MG63 (cell line): ENCODE measurements at regions not wholly inside any gene's neighbourhood (a gene's known extent, or its start where the extent isn't known, plus 50 kb on each side); places are given as distances from the start of the nearest gene placed in this dataset.
"Not testable (repeated sequence)": the region's sequence is repeated elsewhere in the genome, so short reads cannot be mapped to it uniquely, and the experiment has no call there.

Source experiments
- DNase-seq: peaks from one replicate; pipeline ENCODE4 v3.0.0-alpha.2; 2020
- H3K27me3 ChIP-seq: fragments of 250-450 bp; sonication (Bioruptor Pico); 2 replicates; pipeline ENCODE4 v1.5.1; 2020; ENCODE audit warnings: mild to moderate bottlenecking, moderate library complexity
- H3K36me3 ChIP-seq: fragments of 250-450 bp; sonication (Bioruptor Pico); 2 replicates; pipeline ENCODE4 v1.5.1; 2020; ENCODE audit warnings: mild to moderate bottlenecking, moderate library complexity
- H3K4me3 ChIP-seq: fragments of 250-450 bp; sonication (Bioruptor Pico); 2 replicates; pipeline ENCODE4 v1.5.1; 2020; ENCODE audit warnings: mild to moderate bottlenecking, moderate library complexity
- H3K9me3 ChIP-seq: fragments of 250-450 bp; sonication (Bioruptor Pico); 2 replicates; pipeline ENCODE4 v1.5.1; 2020; ENCODE audit warnings: mild to moderate bottlenecking, moderate library complexity

DNA sequence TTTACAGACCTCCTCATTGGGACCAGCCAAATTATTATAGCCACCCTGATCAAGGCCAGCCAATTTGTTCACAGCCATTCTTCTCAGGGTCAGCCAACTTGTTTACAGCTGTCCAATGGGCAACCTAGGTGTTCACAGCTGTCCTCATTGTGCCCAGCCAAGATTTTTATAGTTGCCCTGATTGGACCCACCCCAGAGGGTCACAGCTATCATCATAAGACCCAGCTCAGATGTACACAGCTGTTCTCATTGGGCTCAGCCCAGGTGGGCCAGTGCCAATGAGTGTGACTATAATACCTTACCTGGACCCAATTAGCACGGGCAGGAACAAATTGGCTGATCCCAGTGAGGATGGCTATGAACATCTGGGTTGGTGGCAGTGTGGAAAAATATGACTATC, 1151.8 kb downstream of the UQCRFS1 start:
- Histone ChIP-seq H3K4me3 (no peak overlapping the region), H3K9me3 (no peaks in the 10 kb centered on the region), H3K36me3 (no peaks in the 10 kb centered on the region), H3K27me3 (no peaks in the 10 kb centered on the region)
- no peak for DNase-seq

DNA sequence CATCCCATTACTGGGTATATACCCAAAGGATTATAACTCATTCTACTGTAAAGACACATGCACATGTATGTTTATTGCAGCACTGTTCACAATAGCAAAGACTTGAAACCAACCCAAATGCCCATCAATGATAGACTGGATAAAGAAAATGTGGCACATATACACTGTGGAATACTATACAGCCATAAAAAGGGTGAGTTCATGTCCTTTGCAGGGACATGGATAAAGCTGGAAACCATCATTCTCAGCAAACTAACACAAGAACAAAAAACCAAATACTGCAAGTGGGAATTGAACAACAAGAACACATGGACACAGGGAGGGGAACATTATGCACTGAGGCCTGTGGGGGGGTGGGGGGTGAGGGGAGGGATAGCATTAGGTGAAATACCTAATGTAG, 1155.9 kb downstream of the UQCRFS1 start:
- not testable (repeated sequence) for H3K4me3 ChIP-seq, DNase-seq, H3K27me3 ChIP-seq, H3K9me3 ChIP-seq, H3K36me3 ChIP-seq

DNA sequence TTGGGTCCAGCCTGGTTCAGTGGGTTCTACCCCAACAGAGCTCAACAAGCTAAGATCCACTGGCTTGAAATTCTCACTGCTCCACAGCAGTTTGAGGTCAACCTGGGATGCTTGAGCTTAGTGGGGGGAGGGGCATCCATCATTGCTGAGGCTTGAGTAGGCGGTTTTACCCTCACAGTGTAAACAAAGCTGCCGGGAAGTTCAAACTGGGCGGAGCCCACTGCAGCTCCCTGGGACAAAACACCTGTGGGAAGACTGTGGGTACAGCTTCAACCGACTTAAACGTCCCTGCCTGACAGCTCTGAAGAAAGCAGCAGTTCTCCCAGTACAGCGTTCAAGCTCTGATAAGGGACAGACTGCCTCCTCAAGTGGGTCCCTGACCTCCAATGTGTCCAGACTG, 1161.9 kb downstream of the UQCRFS1 start:
- no peaks in the 10 kb centered on the region for H3K36me3 ChIP-seq
- DNase-seq = no peak
- H3K27me3 ChIP-seq = no peaks in the 10 kb centered on the region
- H3K9me3 ChIP-seq = no peaks in the 10 kb centered on the region
- no peak overlapping the region for H3K4me3 ChIP-seq

DNA sequence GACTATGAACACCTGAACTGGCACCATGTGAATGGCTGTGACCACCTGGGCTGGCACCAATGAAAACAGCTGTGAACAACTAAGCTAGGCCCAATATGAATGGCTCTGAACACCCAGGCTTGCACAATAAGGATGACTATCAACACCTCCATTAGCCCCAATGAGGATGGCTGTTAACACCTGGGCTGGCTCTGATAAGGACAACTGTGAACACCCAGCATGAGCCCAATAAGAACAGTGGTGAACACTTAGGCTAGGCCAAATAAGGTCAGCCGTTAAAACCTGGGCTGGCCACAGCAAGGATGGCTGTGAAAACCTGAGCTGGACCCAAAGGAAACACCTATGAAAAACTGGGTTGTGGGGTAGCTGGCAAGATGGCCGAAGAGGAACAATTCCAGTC, 1163.1 kb downstream of the UQCRFS1 start:
- no peaks in the 10 kb centered on the region for H3K27me3 ChIP-seq
- no peak for DNase-seq
- no peaks in the 10 kb centered on the region for H3K36me3 ChIP-seq
- no peaks in the 10 kb centered on the region for H3K9me3 ChIP-seq
- H3K4me3 ChIP-seq = no peak overlapping the region

DNA sequence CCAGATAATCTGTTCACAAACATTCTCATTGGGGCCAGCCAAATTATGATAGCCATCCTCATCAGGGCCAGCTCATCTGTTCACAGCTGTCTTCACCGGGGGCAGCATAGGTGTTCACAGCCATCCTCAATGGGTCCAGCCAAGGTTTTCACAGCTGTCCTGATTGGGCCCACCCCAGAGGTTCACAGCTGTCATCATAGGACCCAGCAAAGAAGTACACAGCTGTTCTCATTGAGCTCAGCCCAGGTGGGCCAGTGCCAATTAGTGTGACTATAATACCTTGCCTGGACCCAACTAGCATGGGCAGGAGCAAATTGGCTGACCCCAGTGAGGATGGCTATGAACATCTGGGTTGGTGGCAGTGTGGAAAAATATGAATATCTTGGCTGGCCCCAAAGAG, 1166.0 kb downstream of the UQCRFS1 start:
- H3K36me3 ChIP-seq = no peaks in the 10 kb centered on the region
- H3K9me3 ChIP-seq = no peaks in the 10 kb centered on the region
- DNase-seq = no peak
- H3K4me3 ChIP-seq = no peak overlapping the region
- no peaks in the 10 kb centered on the region for H3K27me3 ChIP-seq

DNA sequence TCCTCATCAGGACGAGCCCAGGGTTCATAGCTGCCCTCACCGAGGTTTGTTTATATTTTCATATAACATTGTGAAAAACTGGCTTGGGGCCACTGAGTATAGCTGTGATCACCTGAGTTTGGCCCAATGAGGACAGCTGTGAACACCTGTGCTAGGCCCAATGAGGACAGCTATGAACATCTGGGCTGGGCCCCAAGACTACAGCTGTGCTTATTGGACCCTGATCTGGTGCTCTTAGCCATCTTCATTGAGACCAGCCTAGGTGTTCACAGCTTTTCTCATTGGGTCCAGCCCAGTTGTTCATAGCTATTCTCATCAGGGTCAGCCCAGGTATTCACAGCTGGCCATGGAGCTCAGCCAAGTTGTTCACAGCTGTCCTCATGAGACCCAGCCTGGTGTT, 1167.3 kb downstream of the UQCRFS1 start:
- H3K27me3 ChIP-seq = no peaks in the 10 kb centered on the region
- no peak overlapping the region for H3K4me3 ChIP-seq
- no peak for DNase-seq
- no peaks in the 10 kb centered on the region; the same call in 1 of the 2 replicates for H3K9me3 ChIP-seq
- no peaks in the 10 kb centered on the region for H3K36me3 ChIP-seq

DNA sequence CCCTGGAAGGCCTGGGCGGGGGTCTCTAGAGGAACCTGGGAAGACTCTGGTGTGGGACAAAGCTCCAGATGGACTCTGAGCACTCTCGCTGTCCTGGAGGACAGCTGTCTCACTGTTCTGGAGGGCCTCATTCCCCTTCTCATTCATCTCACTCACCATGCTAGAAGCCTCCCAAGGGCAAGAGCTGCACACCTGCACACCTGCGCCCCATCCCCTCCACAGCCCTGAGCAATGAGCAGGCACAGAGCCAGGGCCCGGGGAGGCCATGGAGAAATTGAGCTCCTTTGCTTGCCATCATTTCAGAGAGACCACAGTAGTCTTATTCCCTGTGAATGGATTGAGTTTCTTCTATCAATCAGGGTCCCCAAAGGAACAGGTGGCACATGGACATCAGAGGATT, 1168.5 kb downstream of the UQCRFS1 start:
- H3K9me3 ChIP-seq = no peaks in the 10 kb centered on the region; the same call in 1 of the 2 replicates
- H3K36me3 ChIP-seq = no peaks in the 10 kb centered on the region
- H3K27me3 ChIP-seq = no peaks in the 10 kb centered on the region
- H3K4me3 ChIP-seq = no peak overlapping the region
- no peak for DNase-seq

DNA sequence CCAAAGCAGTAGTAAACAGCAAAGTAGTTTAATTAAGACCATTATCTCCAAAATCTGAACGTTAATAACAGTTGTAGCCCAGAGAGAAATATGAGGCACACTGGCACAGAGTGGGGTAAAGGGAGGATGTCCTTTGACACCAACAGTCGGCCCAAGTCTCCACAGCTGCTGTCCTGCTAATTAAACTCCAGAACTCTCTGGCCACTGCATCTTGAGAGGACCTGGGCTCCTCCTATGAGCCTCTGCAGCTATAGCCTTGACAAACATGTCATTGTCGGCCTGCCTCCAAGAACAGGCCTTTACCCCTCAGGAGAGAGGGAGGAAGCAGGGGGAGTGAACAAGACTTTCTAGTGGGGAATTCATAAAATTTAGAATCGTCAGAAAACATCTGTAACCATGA, 1170.4 kb downstream of the UQCRFS1 start:
- DNase-seq = no peak
- Histone ChIP-seq H3K4me3 (no peak overlapping the region), H3K27me3 (no peaks in the 10 kb centered on the region), H3K9me3 (no peaks in the 10 kb centered on the region; the same call in 1 of the 2 replicates), H3K36me3 (no peaks in the 10 kb centered on the region)

DNA sequence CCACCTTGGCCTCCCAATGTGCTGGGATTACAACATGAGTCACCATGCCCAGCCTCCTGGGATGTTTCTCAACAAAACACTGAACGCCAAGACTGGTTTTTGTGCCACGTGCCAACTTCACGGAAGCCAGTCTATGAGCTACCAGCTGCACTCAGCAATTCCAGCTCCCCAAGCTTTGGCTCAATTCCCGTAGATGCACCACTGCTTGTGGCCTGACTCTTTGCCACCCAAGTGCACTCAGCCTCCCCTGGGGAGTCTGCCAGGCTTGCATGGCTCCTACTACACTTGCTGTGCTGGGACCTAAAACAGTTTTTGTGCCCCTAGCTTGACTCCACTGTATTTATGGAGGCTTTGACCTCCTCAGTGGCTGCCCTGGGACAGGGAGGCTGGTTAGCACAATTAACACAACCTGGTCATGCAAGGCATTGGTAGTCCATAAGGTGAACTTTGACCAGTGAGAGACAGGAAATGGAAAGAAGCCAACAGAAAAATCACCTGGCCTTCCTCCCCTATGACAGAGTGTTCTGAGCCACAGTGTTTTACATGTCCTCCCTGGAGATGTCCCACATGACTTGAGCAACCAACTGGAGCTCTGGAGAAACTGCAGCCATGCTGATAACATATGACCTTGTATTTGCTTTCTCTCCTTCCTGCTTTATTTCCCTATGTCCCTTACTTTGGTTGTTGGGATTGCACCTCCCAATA, 1173.1 kb downstream of the UQCRFS1 start:
- no peaks in the 10 kb centered on the region; the same call in 1 of the 2 replicates for H3K9me3 ChIP-seq
- H3K4me3 ChIP-seq = no peak overlapping the region
- H3K36me3 ChIP-seq = no peaks in the 10 kb centered on the region
- peak; percentile 99 for DNase-seq
- H3K27me3 ChIP-seq = no peaks in the 10 kb centered on the region

DNA sequence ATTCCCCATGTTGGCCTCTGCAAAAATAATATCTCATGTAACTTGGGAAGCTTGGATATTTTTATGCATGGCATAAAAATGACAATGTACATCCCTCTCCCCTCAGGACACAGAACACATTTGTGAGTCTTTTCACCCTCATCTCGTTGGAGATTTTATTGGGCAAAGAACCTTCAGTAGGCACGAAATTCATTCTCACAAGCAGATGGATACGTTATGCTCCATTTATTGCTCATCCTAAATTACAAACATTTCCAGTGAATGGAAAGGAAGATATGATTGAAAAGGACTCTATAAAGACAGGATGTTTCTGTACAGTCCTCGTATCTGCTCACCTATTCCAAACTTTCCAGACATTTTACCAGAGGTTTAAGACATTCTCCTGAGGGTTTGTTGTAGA, 1175.8 kb downstream of the UQCRFS1 start:
- H3K9me3 ChIP-seq = no peaks in the 10 kb centered on the region; the same call in 1 of the 2 replicates
- no peak for DNase-seq
- H3K27me3 ChIP-seq = no peaks in the 10 kb centered on the region
- H3K36me3 ChIP-seq = no peaks in the 10 kb centered on the region
- H3K4me3 ChIP-seq = no peak overlapping the region

DNA sequence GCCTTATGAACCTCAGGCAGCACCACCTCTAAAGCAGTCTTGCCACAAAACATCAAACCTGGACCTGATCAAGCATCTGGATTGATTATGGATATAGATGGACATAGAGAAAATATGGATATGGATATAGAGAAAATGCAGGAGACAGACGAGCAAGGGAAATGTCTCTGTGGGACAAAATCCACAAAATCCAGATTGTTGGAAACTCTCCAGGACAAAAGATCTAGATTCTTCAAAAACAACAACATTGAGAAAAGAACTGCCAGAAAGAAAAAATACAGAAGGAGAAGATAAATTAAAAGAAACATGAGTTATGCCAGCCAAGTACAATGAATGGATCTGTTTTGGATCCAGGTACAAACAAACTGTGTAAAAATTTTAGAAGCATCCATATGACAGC, 1176.5 kb downstream of the UQCRFS1 start:
- Histone ChIP-seq H3K9me3 (no peaks in the 10 kb centered on the region; the same call in 1 of the 2 replicates), H3K27me3 (no peaks in the 10 kb centered on the region), H3K4me3 (no peak overlapping the region), H3K36me3 (no peaks in the 10 kb centered on the region)
- DNase-seq = no peak

DNA sequence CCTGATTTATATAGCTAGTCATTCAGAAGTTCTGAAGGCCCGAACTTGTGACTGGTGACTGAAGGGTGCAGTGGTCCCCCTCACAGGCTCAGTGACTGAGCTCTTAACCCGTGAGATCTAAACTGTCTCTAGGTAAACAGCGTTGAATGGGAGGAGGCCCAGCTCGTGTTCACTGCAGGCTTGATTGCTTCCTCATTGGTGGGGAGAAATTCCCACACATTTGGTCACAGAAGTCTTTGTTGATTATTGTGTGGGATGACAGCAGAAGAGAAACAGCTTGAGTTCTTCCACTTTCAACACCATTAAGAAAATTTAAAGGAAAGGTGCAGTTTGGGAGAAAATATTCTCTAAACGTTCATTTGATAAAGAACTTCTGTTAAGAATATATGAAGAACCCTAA, 1178.0 kb downstream of the UQCRFS1 start:
- Histone ChIP-seq H3K9me3 (peaks cover 10% of the 10 kb centered on the region), H3K27me3 (no peaks in the 10 kb centered on the region), H3K36me3 (no peaks in the 10 kb centered on the region), H3K4me3 (no peak overlapping the region)
- DNase-seq = no peak

DNA sequence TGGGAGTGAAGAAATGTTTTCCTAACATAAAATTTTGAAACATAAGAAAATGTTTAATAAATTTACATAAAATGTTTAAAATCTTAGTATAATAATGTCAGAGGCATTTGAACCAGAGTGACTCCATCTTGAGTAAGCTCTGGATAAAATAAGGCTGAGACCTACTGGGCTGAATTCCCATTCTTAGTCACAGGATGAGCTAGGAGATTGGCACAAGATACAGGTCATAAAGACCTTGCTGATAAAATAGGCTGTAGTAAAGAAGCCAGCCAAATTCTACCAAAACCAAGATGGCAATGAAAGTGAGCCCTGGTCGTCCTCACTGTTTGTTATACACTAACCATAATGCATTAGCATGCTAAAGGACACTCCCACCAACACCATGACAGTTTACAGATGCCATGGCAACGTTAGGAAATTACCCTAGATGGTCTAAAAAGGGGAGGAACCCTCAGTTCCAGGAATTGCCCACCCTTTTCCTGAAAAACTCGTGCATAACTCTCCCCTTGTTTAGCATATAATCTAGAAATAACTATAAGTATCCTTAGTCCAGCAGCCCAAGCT, 1184.0 kb downstream of the UQCRFS1 start:
- H3K9me3 ChIP-seq = peaks cover 10% of the 10 kb centered on the region
- H3K36me3 ChIP-seq = no peaks in the 10 kb centered on the region
- H3K4me3 ChIP-seq = no peak overlapping the region
- peak; percentile 62 for DNase-seq
- no peaks in the 10 kb centered on the region for H3K27me3 ChIP-seq

DNA sequence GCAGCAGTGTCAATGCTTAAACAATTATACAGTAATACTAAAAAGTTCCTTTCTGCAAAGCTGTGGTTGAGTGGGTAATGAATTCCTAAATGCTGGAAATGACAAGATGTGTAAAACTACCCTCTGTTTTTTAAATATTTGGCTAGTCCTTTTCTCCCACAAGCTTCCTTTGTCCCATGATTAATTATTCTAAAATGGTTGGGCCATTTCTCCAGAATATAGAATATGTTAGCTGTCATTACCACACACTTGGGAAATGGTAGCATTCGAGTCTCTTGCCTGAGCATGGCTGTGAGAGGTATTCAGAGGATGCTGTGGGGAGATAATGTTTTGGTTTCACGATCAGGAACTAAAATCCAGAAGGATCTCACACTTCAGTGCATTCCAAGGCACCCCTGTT, 1185.8 kb downstream of the UQCRFS1 start:
- Histone ChIP-seq H3K9me3 (peaks cover 10% of the 10 kb centered on the region), H3K27me3 (no peaks in the 10 kb centered on the region), H3K4me3 (no peak overlapping the region), H3K36me3 (no peaks in the 10 kb centered on the region)
- no peak for DNase-seq

DNA sequence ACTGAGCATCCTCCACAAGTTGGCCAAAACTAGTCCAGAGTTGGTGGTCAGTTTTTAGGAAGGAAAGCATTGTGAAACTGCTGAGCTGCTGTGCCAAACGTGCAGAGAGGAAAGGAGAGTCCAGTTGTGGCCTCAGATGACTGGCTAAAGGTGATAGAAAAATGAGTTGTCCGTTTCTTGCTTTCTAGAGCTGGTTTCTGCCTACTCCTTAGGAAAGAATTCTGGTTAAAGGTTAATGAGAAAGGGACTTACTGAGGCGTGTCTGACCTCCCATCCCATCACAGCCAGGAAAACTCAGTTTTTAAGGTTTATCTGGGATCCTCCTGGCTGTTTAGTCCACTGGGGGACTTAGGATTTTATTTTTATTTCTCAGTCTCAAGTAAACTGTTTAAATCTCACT, 1186.3 kb downstream of the UQCRFS1 start:
- Histone ChIP-seq H3K4me3 (no peak overlapping the region), H3K9me3 (peaks cover 10% of the 10 kb centered on the region), H3K27me3 (no peaks in the 10 kb centered on the region), H3K36me3 (no peaks in the 10 kb centered on the region)
- no peak for DNase-seq

DNA sequence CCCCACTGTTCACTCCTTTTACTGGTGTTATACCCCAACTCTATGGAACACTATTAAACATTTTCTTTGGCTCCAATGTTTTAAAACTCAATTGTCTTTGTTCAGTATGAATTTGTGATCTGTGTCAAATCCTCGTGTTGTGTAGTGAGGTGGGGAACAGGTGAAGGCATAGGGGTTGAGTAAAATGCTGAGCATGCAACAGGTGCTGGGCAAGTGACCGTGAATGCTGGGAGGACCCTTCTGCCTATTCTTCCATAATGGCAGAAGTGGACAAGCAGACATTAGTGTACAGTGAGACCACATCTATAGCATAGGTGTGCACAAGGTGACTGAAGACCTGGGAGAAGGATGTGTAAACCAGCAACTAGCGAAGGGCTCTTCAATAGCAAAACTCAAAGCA, 1188.0 kb downstream of the UQCRFS1 start:
- H3K4me3 ChIP-seq = no peak overlapping the region
- H3K27me3 ChIP-seq = no peaks in the 10 kb centered on the region
- no peaks in the 10 kb centered on the region for H3K9me3 ChIP-seq
- DNase-seq = no peak
- no peaks in the 10 kb centered on the region for H3K36me3 ChIP-seq

DNA sequence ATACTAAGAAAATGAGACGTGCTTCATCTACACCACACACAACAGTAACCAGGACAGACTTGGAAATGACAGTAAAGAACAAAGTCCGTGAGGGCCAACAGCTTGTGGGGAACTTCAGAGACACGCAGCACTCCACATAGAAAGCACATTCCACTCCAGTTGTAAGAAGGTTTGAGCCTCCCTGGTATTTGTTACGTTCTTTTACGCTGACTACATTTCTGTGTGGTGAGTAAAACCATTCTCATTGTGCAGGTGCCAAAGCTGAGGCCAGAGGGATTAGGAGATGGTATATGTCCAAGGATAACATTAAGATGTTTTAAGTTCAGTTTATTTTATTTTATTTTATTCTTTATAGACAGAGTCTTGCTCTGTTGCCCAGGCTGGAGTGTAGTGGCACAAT, 1189.9 kb downstream of the UQCRFS1 start:
- DNase-seq = peak; percentile 72
- H3K27me3 ChIP-seq = no peaks in the 10 kb centered on the region
- no peaks in the 10 kb centered on the region for H3K9me3 ChIP-seq
- H3K4me3 ChIP-seq = no peak overlapping the region
- no peaks in the 10 kb centered on the region for H3K36me3 ChIP-seq

DNA sequence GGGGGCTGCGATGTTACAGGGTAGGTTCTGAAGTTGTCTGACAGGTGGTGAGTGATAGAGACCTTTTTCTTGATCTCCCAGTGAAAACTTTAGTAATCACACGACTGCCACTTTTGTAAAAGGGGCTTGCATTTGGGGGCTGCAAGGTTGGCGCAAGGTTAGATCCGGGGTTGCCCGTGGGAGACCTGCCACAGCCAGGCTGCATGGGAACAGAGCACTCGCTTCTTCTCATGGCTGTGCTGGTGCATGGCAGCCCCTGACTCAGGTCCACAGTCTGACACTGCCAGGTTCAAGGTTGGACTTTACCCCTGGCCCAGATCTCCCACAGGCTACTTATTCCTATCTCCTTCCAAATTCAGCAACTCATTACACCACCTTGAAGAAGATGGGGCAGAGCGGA, 1190.4 kb downstream of the UQCRFS1 start:
- DNase-seq = no peak
- Histone ChIP-seq H3K9me3 (no peaks in the 10 kb centered on the region), H3K4me3 (no peak overlapping the region), H3K36me3 (no peaks in the 10 kb centered on the region), H3K27me3 (no peaks in the 10 kb centered on the region)
